Left colon (tissue), 2 donors: ENCODE measurements at regions not wholly inside any gene's neighbourhood (a gene's known extent, or its start where the extent isn't known, plus 50 kb on each side); places are given as distances from the start of the nearest gene placed in this dataset.
A peak's percentile ranks its signal among the peaks of the same experiment; 100 is the strongest.
"Not testable (repeated sequence)": the region's sequence is repeated elsewhere in the genome, so short reads cannot be mapped to it uniquely, and the experiment has no call there.

ENCODE experiments used
- ATAC-seq: fragments of 200-7000 bp; cut with Tn5 transposase; one replicate; pipeline ENCODE4 v1.9.1; 2020; ENCODE audit warnings: mild to moderate bottlenecking, moderate library complexity
- DNase-seq, 2 donors: peaks; one replicate each; pipeline ENCODE4 v3.0.0-alpha.2; 2020
- intact Hi-C, 2 donors: fragments of 100-400 bp; cut with DNase I in 1 of 2; cut with micrococcal nuclease in 1 of 2; formaldehyde crosslinking; loops; one replicate each; pipeline versions ENCODE4 v1.11.2 to v1.14.0; 2022; cut with DNase I, micrococcal nuclease
- donor health status: DM: no; HTN: no; CAD: no.
- donor health status: DM: yes; HTN: yes; CAD: no.

DNA sequence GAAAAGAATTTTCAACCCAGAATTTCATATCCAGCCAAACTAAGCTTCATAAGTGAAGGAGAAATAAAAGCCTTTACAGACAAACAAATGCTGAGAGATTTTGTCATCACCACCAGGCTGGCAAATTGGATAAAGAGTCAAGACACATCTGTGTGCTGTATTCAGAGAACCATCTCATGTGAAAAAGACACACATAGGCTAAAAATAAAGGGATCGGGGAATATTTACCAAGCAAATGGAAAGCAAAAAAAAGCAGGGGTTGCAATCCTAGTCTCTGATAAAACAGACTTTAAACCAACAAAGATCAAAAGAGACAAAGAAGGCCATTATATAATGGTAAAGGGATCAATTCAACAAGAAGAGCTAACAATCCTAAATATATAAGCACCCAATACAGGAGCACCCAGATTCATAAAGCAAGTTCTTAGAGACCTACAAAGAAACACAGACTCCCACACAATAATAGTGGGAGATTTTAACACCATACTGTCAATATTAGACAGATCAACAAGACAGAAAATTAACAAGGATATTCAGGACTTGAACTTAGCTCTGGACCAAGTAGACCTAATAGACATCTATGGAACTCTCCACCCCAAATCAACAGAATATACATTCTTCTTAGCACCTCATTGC is 55.9 kb upstream of the ACSM6 start:
- ATAC-seq, DNase-seq, intact Hi-C loops: not testable (repeated sequence)

DNA sequence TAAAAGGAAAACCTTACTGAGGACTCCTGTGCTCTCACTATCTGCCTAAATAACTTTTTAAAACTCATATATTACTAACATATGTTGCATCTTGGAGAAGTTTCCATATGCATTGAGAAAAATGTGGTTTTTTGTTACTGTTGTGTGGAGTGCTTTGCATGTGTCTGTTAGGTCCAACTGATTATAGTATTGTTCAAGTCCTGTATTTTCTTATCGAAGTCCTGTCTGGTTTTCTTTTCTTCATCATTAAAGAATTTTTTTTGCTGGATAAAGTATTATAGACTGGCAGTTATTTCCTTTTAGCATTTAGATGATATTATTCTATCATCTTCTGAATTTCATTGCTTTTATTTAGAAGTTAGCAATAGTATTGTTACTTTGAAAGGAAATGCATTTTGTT is 59.5 kb upstream of the ACSM6 start:
- intact Hi-C loops = no loop called here

DNA sequence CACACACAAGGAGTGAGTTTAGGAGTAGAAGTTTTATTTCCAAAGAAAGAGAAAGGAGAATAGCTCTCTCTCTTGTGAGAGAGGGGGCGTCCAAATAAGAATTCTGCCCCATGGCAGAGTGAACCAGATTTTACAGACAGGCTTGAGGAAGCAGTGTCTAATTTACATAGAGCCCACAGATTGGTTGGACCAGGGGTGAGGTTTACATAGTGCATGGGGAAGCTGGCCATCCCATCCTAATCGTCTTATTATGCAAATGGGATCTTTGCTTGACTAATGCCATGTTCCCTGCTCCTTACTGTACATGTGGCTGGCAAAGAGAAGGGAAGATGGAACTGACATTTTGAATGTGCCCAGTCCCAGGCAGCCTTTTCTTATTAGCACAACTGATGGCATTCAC is 60.0 kb upstream of the ACSM6 start:
- ATAC-seq (no peak), DNase-seq (no peak)
- intact Hi-C loops = no loop called here

More for the DNA sequence above, 59.5 kb upstream of the ACSM6 start:
- ATAC-seq = no peak
- DNase-seq = no peak

DNA sequence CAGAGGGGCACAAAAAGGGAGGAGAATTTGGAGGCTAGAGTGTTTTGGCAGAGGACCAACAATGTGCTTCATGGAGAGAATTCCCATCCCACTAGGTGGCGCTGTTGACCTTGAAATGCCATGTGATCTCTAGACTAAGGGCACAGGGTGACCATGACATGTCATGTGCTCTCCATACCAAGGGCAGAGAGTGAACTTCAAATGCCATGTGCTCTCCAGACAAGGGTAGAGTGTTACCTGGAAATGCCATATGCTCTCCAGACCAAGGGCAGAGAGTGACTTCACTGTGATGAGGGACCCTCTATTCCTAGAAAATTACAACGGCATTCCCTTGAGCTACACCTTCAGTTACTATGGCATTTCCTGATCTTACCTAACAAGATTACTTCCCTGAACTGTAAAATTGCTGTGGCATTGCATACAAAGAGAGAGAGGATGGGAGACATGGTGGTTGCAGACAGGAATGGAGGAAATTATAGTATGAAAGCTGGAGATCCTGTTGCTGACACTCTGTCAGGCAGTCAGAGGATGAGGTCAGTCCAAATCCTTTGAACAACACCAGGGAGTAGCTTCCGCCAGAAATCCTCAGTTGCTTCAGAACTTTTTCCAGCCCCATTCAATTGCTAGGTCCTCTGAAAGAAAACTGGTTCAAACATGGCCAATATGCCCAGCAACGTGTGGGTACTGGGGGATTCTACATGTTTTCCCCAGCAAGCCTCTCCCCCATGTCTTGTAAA is 60.9 kb upstream of the ACSM6 start:
- DNase-seq (peak; percentile 61 to 86), ATAC-seq (peak; percentile 81)
- intact Hi-C loops = no loop called here

DNA sequence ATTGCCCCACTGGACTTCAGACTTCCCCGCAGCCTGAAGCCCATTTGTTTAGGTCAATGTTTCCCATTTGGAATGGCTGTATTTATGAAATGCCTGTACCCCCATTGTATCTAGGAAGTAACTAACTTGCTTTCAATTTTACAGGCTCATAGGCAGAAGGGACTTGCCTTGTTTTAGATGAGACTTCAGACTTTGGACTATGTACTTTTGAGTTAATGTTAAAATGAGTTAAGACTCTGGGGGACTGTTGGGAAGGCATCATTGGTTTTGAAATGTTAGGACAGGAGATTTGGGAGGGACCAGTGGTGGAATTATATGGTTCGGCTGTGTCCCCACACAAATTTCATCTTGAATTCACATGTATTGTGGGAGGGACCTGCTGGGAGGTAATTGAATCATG is 61.1 kb upstream of the CYP2C8 start:
- DNase-seq, ATAC-seq, intact Hi-C loops: not testable (repeated sequence)

DNA sequence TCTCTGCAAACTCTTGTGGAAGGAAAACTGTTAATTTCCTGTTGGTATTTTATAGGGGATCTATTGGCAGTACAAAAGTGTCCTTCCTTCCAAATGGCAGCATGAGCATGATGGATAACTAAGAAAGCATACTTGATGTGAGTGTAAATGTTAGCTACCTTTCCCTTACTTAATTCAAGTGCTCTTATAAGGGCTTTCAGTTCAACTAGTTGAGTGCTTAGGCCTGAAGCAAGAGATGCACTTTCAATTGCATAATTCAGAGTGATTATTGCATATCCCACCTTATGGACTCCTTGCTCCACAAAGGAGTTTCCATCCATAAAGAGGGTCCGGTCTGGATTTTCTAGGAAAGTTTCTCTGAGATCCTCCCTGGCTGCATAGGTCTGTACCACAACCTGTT is 56.3 kb upstream of the CYP2C8 start:
- intact Hi-C loops = no loop called here
- no peak for DNase-seq
- ATAC-seq = no peak

DNA sequence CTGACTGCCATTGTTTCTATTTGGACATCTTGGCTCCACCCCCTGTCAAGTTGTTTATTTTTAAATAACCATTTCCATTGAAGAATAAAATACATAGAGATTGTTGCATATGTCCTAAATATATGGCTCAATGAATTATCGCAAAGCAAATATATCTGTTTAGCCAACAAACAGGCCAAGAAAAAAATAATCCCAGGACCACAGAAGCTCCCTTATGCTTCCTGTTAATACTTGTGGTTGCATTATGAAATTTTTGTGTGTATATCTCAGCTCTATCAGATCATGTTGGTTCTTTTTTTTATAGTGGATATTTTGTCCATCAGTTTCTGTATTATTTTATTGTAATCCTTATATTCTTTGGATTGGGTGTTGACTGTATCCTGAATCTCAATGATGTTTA is 53.4 kb upstream of the CYP2C8 start:
- intact Hi-C loops = no loop called here
- ATAC-seq (no peak), DNase-seq (no peak)

DNA sequence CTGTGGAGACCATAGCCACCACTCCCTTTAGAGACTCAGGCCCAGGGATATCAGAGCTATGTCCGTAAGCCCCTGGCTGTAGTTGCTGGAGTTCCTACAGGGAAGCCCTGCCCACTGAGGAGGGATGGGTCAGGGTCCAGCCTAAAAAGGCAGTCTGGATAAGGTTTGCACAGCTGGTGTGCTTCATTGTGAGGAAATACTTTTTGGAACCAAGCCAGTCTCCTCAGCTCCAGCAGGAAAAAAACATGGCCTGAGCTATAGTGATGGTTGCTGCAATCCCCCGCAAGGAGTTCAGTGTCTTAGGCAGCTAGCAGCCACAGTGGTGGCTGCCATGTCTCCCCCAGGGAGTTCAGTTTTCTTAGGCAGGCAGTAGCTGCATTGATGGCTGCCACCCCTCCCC is 52.6 kb upstream of the CYP2C8 start:
- DNase-seq = peak in 1 of 2 donors; percentile 7
- peak; percentile 67 for ATAC-seq
- intact Hi-C loops = no loop called here
